ENCODE measurements at regions not wholly inside any gene's neighbourhood (a gene's known extent, or its start where the extent isn't known, plus 50 kb on each side); places are given as distances from the start of the nearest gene placed in this dataset.

- H3K27ac ChIP-seq (ENCODE audit: low read depth in 1 of 2, low read length in 2 of 2): no peak overlapping the region
- ATAC-seq (ENCODE audit: poor library complexity) (no peak), DNase-seq (no peak)
- no peak for TF ChIP-seq CTCF (IDR thresholded peaks at IDR 0.05)
- no peaks in the 10 kb centered on the region for H3K27me3 ChIP-seq (ENCODE audit: control insufficient read depth in 1 of 2, insufficient read depth in 2 of 2, low read length in 2 of 2)
- Mint-ChIP-seq H3K4me3 (no peak overlapping the region), H3K36me3 (ENCODE audit: low read depth) (no peaks in the 10 kb centered on the region), H3K27me3 (peaks cover 16% of the 10 kb centered on the region), H3K4me1 (ENCODE audit: low read depth) (no peaks in the 10 kb centered on the region), H3K9me3 (no peaks in the 10 kb centered on the region), H3K27ac (no peak overlapping the region)
- ChIA-PET CTCF (interaction anchor here (1.7 kb wide), 1 partner anchor 10 kb away, joined by 7 read pairs; no protein-coding TSS in a partner anchor), POLR2A (no interaction called here)
- intact Hi-C loops (cut with DNase I, micrococcal nuclease): loop anchor here in 1 of 2 experiments (5.0 kb wide), 1 partner anchor 280 kb away; no protein-coding TSS in a partner anchor
- H3K4me1 ChIP-seq (ENCODE audit: insufficient read depth, low read length): no peaks in the 10 kb centered on the region
- no peaks in the 10 kb centered on the region for H3K9me3 ChIP-seq (ENCODE audit: control insufficient read depth in 1 of 2, insufficient read depth in 1 of 2, low read length in 2 of 2)
- H3K36me3 ChIP-seq (ENCODE audit: insufficient read depth, low read length): no peaks in the 10 kb centered on the region
- H3K4me3 ChIP-seq (ENCODE audit: low read length): no peak overlapping the region
Observed at GRCh38 chr4:177057186-177057585, 252.5 kb upstream of the NEIL3 start.

GRCh38 chr4:177064116-177064515 is 245.6 kb upstream of the NEIL3 start:
- CTCF ChIA-PET: no interaction called here
- H3K27me3 ChIP-seq (ENCODE audit: control insufficient read depth in 1 of 2, insufficient read depth in 2 of 2, low read length in 2 of 2): no peaks in the 10 kb centered on the region
- DNase-seq (no peak), ATAC-seq (ENCODE audit: poor library complexity) (no peak)
- no peak overlapping the region for H3K27ac Mint-ChIP-seq
- H3K27ac ChIP-seq (ENCODE audit: low read depth in 1 of 2, low read length in 2 of 2): no peak overlapping the region
- no peaks in the 10 kb centered on the region for H3K4me1 ChIP-seq (ENCODE audit: insufficient read depth, low read length)
- H3K4me3 ChIP-seq (ENCODE audit: low read length): no peak overlapping the region
- no peaks in the 10 kb centered on the region for H3K36me3 Mint-ChIP-seq (ENCODE audit: low read depth)
- H3K4me1 Mint-ChIP-seq (ENCODE audit: low read depth): no peaks in the 10 kb centered on the region
- no peaks in the 10 kb centered on the region for H3K36me3 ChIP-seq (ENCODE audit: insufficient read depth, low read length)
- peaks cover 13% of the 10 kb centered on the region for H3K27me3 Mint-ChIP-seq
- TF ChIP-seq CTCF (IDR thresholded peaks at IDR 0.05): no peak
- intact Hi-C loops (cut with DNase I, micrococcal nuclease): no loop called here
- H3K9me3 Mint-ChIP-seq: no peaks in the 10 kb centered on the region
- no peak overlapping the region for H3K4me3 Mint-ChIP-seq
- H3K9me3 ChIP-seq (ENCODE audit: control insufficient read depth in 1 of 2, insufficient read depth in 1 of 2, low read length in 2 of 2): peaks cover 0 to 3% of the 10 kb centered on the region in 2 experiments
- POLR2A ChIA-PET: no interaction called here

- Histone ChIP-seq H3K27ac (ENCODE audit: low read depth in 1 of 2, low read length in 2 of 2) (no peak overlapping the region), H3K9me3 (ENCODE audit: control insufficient read depth in 1 of 2, insufficient read depth in 1 of 2, low read length in 2 of 2) (peaks cover 0 to 3% of the 10 kb centered on the region in 2 experiments), H3K4me1 (ENCODE audit: insufficient read depth, low read length) (no peaks in the 10 kb centered on the region), H3K27me3 (ENCODE audit: control insufficient read depth in 1 of 2, insufficient read depth in 2 of 2, low read length in 2 of 2) (no peaks in the 10 kb centered on the region), H3K4me3 (ENCODE audit: low read length) (no peak overlapping the region), H3K36me3 (ENCODE audit: insufficient read depth, low read length) (no peaks in the 10 kb centered on the region)
- Mint-ChIP-seq H3K27me3 (peaks cover 6% of the 10 kb centered on the region), H3K27ac (no peak overlapping the region), H3K4me1 (ENCODE audit: low read depth) (no peaks in the 10 kb centered on the region), H3K36me3 (ENCODE audit: low read depth) (no peaks in the 10 kb centered on the region), H3K9me3 (no peaks in the 10 kb centered on the region), H3K4me3 (no peak overlapping the region)
- CTCF ChIA-PET: no interaction called here
- no peak for DNase-seq
- no peak for TF ChIP-seq CTCF (IDR thresholded peaks at IDR 0.05)
- intact Hi-C loops (cut with DNase I, micrococcal nuclease): no loop called here
- POLR2A ChIA-PET: no interaction called here
- no peak for ATAC-seq (ENCODE audit: poor library complexity)
Observed at GRCh38 chr4:177064729-177065394, 244.8 kb upstream of the NEIL3 start.

Measured in CD4-positive, alpha-beta T cell (primary cell).